ENCODE measurements at regions not wholly inside any gene's neighbourhood (a gene's known extent, or its start where the extent isn't known, plus 50 kb on each side); places are given as distances from the start of the nearest gene placed in this dataset.

- ATAC-seq (no peak), DNase-seq (no peak)
- Histone ChIP-seq H3K27ac (no peak overlapping the region), H3K9me3 (no peaks in the 10 kb centered on the region), H3K27me3 (peaks cover 0 to 29% (median 7%) of the 10 kb centered on the region in 3 donors), H3K36me3 (no peaks in the 10 kb centered on the region), H3K4me1 (no peaks in the 10 kb centered on the region), H3K4me3 (no peak overlapping the region)
- intact Hi-C loops (cut with DNase I; ENCODE audit: low total_unique reads) (no loop called here), in situ Hi-C loops (cut with MboI; ENCODE audit: low sequenced_read_pairs in 4 of 4) (no loop called here)
- TF ChIP-seq POLR2A (IDR thresholded peaks at IDR 0.05) (no peak), CTCF (IDR thresholded peaks at IDR 0.05 in 4 of 5, conservative IDR thresholded peaks at IDR 0.05 in 1 of 5) (no peak)
Measured at GRCh38 chr7:1309996-1310395, 77.3 kb downstream of the UNCX start.

- H3K4me3 ChIP-seq, result no peak overlapping the region
- in situ Hi-C loops (cut with MboI; ENCODE audit: low sequenced_read_pairs in 4 of 4) (no loop called here), intact Hi-C loops (cut with DNase I; ENCODE audit: low total_unique reads) (no loop called here)
- H3K27ac ChIP-seq, result no peak overlapping the region
- H3K4me1 ChIP-seq, result no peaks in the 10 kb centered on the region
- TF ChIP-seq POLR2A (IDR thresholded peaks at IDR 0.05) (no peak), CTCF (IDR thresholded peaks at IDR 0.05 in 4 of 5, conservative IDR thresholded peaks at IDR 0.05 in 1 of 5) (no peak)
- peaks cover 0 to 31% (median 7%) of the 10 kb centered on the region in 3 donors for H3K27me3 ChIP-seq
- H3K9me3 ChIP-seq, result no peaks in the 10 kb centered on the region
- ATAC-seq, result no peak
- no peaks in the 10 kb centered on the region for H3K36me3 ChIP-seq
- no peak for DNase-seq
Measured at GRCh38 chr7:1310936-1311335, 78.3 kb downstream of the UNCX start.

GRCh38 chr7:1311406-1312135, 78.9 kb downstream of the UNCX start:
- ATAC-seq, result no peak
- in situ Hi-C loops (cut with MboI; ENCODE audit: low sequenced_read_pairs in 4 of 4), result no loop called here
- TF ChIP-seq CTCF (IDR thresholded peaks at IDR 0.05 in 4 of 5, conservative IDR thresholded peaks at IDR 0.05 in 1 of 5), result no peak
- no peak for TF ChIP-seq POLR2A (IDR thresholded peaks at IDR 0.05)

GRCh38 chr7:1312136-1313070, 79.7 kb downstream of the UNCX start:
- intact Hi-C loops (cut with DNase I; ENCODE audit: low total_unique reads), result no loop called here
- ATAC-seq, result no peak

More at GRCh38 chr7:1311406-1312135, 78.9 kb downstream of the UNCX start:
- Histone ChIP-seq H3K4me1 (no peaks in the 10 kb centered on the region), H3K36me3 (no peaks in the 10 kb centered on the region), H3K27ac (no peak overlapping the region), H3K27me3 (peaks cover 0 to 31% (median 7%) of the 10 kb centered on the region in 3 donors), H3K9me3 (no peaks in the 10 kb centered on the region), H3K4me3 (no peak overlapping the region)
- no peak for DNase-seq
- intact Hi-C loops (cut with DNase I; ENCODE audit: low total_unique reads), result no loop called here

More at GRCh38 chr7:1312136-1313070, 79.7 kb downstream of the UNCX start:
- TF ChIP-seq POLR2A (IDR thresholded peaks at IDR 0.05), result no peak
- no peak for TF ChIP-seq CTCF (IDR thresholded peaks at IDR 0.05 in 4 of 5, conservative IDR thresholded peaks at IDR 0.05 in 1 of 5)
- no peaks in the 10 kb centered on the region for H3K36me3 ChIP-seq
- no peak overlapping the region for H3K27ac ChIP-seq
- in situ Hi-C loops (cut with MboI; ENCODE audit: low sequenced_read_pairs in 4 of 4), result no loop called here
- no peak overlapping the region for H3K4me3 ChIP-seq
- peaks cover 0 to 31% (median 7%) of the 10 kb centered on the region in 3 donors for H3K27me3 ChIP-seq
- H3K4me1 ChIP-seq, result no peaks in the 10 kb centered on the region
- DNase-seq, result no peak
- H3K9me3 ChIP-seq, result no peaks in the 10 kb centered on the region

Data from gastrocnemius medialis (tissue), 4 donors.